Progenitor cell of endocrine pancreas (in vitro differentiated cells): ENCODE measurements at regions not wholly inside any gene's neighbourhood (a gene's known extent, or its start where the extent isn't known, plus 50 kb on each side); places are given as distances from the start of the nearest gene placed in this dataset.

Experiments used
- DNase-seq: peaks from one replicate; pipeline ENCODE4 v3.0.0; 2021; ENCODE audit warnings: low spot score; ENCODE audit not compliant: unreplicated experiment
- H3K27ac Mint-ChIP-seq: 2 replicates; pipeline ENCODE4 v1.8.0; 2021; ENCODE audit warnings: mild to moderate bottlenecking, moderate library complexity, mixed read lengths
- H3K27me3 Mint-ChIP-seq: 2 replicates; pipeline ENCODE4 v1.8.0; 2021; ENCODE audit warnings: mixed read lengths
- H3K36me3 Mint-ChIP-seq: 2 replicates; pipeline ENCODE4 v1.8.0; 2022; ENCODE audit warnings: mixed read lengths; ENCODE audit not compliant: insufficient read depth
- H3K4me1 Mint-ChIP-seq: 2 replicates; pipeline ENCODE4 v1.8.0; 2021; ENCODE audit warnings: low read depth, mixed read lengths
- H3K4me3 Mint-ChIP-seq: 2 replicates; pipeline ENCODE4 v1.8.0; 2021; ENCODE audit warnings: low read depth, mild to moderate bottlenecking, moderate library complexity, mixed read lengths
- H3K9me3 Mint-ChIP-seq: 2 replicates; pipeline ENCODE4 v1.8.0; 2021; ENCODE audit warnings: low read depth, mixed read lengths
- CTCF ChIP-seq: fragments of 200-600 bp; sonication (generic); IDR thresholded peaks from one replicate; pipeline ENCODE4 v1.5.0; 2021; ENCODE audit warnings: antibody characterized with exemption, mild to moderate bottlenecking; ENCODE audit not compliant: unreplicated experiment

- TF ChIP-seq CTCF = no peak
- Mint-ChIP-seq H3K36me3 (no peaks in the 10 kb centered on the region), H3K27me3 (peaks cover 7% of the 10 kb centered on the region), H3K9me3 (no peaks in the 10 kb centered on the region), H3K4me3 (no peak overlapping the region), H3K4me1 (peaks cover 1% of the 10 kb centered on the region), H3K27ac (no peak overlapping the region)
- DNase-seq = no peak
These were observed 88.2 kb upstream of the CXCL12 start for GRCh38 chr10:44473146-44473545.

GRCh38 chr10:44476409-44477045 lies 91.6 kb upstream of the CXCL12 start:
- no peak overlapping the region for H3K27ac Mint-ChIP-seq
- TF ChIP-seq CTCF = no peak
- peaks cover 1% of the 10 kb centered on the region for H3K4me1 Mint-ChIP-seq
- H3K9me3 Mint-ChIP-seq = no peaks in the 10 kb centered on the region
- peaks cover 4% of the 10 kb centered on the region for H3K27me3 Mint-ChIP-seq
- DNase-seq = no peak
- H3K4me3 Mint-ChIP-seq = no peak overlapping the region
- H3K36me3 Mint-ChIP-seq = no peaks in the 10 kb centered on the region

GRCh38 chr10:44477046-44477425 lies 92.1 kb upstream of the CXCL12 start:
- Mint-ChIP-seq H3K9me3 (no peaks in the 10 kb centered on the region), H3K36me3 (no peaks in the 10 kb centered on the region), H3K4me3 (no peak overlapping the region), H3K27ac (no peak overlapping the region), H3K27me3 (peaks cover 4% of the 10 kb centered on the region), H3K4me1 (peaks cover 1% of the 10 kb centered on the region)
- DNase-seq = no peak
- TF ChIP-seq CTCF = no peak

- H3K36me3 Mint-ChIP-seq = no peaks in the 10 kb centered on the region
- peaks cover 1% of the 10 kb centered on the region for H3K4me1 Mint-ChIP-seq
- TF ChIP-seq CTCF = no peak
These were observed 93.1 kb upstream of the CXCL12 start for GRCh38 chr10:44478040-44478439.

GRCh38 chr10:44478876-44479705 lies 94.2 kb upstream of the CXCL12 start:
- Mint-ChIP-seq H3K36me3 (no peaks in the 10 kb centered on the region), H3K27ac (no peak overlapping the region), H3K4me3 (no peak overlapping the region), H3K9me3 (peaks cover 3% of the 10 kb centered on the region), H3K4me1 (no peaks in the 10 kb centered on the region), H3K27me3 (peaks cover 4% of the 10 kb centered on the region)
- no peak for DNase-seq
- no peak for TF ChIP-seq CTCF

More at GRCh38 chr10:44478040-44478439, 93.1 kb upstream of the CXCL12 start:
- Mint-ChIP-seq H3K9me3 (peaks cover 3% of the 10 kb centered on the region), H3K27me3 (peaks cover 4% of the 10 kb centered on the region), H3K27ac (no peak overlapping the region), H3K4me3 (no peak overlapping the region)
- no peak for DNase-seq
